ENCODE measurements at regions not wholly inside any gene's neighbourhood (a gene's known extent, or its start where the extent isn't known, plus 50 kb on each side); places are given as distances from the start of the nearest gene placed in this dataset.

- Histone ChIP-seq H3K36me3 (no peaks in the 10 kb centered on the region), H3K27ac (no peak overlapping the region), H3K9me3 (no peaks in the 10 kb centered on the region), H3K27me3 (no peaks in the 10 kb centered on the region), H3K4me3 (no peak overlapping the region), H3K4me1 (no peaks in the 10 kb centered on the region)
- intact Hi-C loops (cut with DNase I; ENCODE audit: low total_unique reads) (no loop called here), in situ Hi-C loops (cut with MboI; ENCODE audit: low sequenced_read_pairs in 4 of 4) (no loop called here)
- ATAC-seq (no peak), DNase-seq (no peak)
- no peak for TF ChIP-seq CTCF (IDR thresholded peaks at IDR 0.05 in 4 of 5, conservative IDR thresholded peaks at IDR 0.05 in 1 of 5)
These were observed 472.6 kb upstream of the DEPDC1 start for GRCh38 chr1:68969441-68969840.

GRCh38 chr1:68970571-68970970, 473.7 kb upstream of the DEPDC1 start:
- no peaks in the 10 kb centered on the region for H3K27me3 ChIP-seq
- no peaks in the 10 kb centered on the region for H3K4me1 ChIP-seq
- DNase-seq (no peak), ATAC-seq (no peak)
- intact Hi-C loops (cut with DNase I; ENCODE audit: low total_unique reads), result no loop called here
- H3K27ac ChIP-seq, result no peak overlapping the region
- no peaks in the 10 kb centered on the region for H3K9me3 ChIP-seq
- no peak overlapping the region for H3K4me3 ChIP-seq
- no peak for TF ChIP-seq POLR2A (IDR thresholded peaks at IDR 0.05)
- no peak for TF ChIP-seq CTCF (IDR thresholded peaks at IDR 0.05 in 4 of 5, conservative IDR thresholded peaks at IDR 0.05 in 1 of 5)
- in situ Hi-C loops (cut with MboI; ENCODE audit: low sequenced_read_pairs in 4 of 4), result no loop called here
- no peaks in the 10 kb centered on the region for H3K36me3 ChIP-seq

DNA sequence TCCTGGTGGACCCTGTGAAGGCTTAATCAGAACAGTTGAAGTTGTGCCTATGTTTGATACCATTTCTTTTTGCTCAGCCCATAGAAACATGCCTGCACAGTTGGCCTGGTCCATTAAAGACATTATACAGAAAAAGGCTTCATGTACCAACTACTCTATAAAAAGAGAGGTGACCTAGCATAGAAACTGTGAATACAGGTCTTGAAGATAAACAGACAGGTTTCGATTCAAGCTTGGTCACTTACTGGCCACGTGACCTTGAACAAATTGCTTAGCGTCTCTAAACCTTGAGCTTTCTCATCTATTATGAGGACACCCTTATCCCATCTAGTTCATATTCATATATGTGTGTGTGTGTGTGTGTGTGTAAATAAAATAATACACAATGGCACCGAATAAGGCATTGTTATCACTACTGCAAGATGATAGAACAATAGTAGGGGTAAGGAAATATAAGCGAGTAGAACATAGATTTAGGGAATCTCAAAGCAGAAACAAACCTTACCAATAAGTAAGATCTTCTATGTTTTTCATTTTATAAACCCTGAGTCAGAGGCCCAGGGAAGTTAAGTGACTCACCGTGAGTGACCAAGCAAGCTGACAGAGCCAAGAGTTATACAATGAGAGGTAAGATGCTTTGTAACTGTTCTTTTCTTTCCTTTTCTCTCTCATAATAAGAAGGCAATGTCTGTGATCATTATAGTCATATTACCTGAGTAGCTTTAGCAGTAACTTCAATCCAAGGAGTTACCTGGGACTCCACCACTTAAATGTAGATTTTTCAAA, 476.8 kb upstream of the DEPDC1 start:
- in situ Hi-C loops (cut with MboI; ENCODE audit: low sequenced_read_pairs in 4 of 4) (no loop called here), intact Hi-C loops (cut with DNase I; ENCODE audit: low total_unique reads) (no loop called here)
- ATAC-seq (no peak), DNase-seq (no peak)
- H3K4me3 ChIP-seq, result no peak overlapping the region
- no peak overlapping the region for H3K27ac ChIP-seq
- H3K36me3 ChIP-seq, result no peaks in the 10 kb centered on the region
- H3K27me3 ChIP-seq, result no peaks in the 10 kb centered on the region
- no peaks in the 10 kb centered on the region for H3K4me1 ChIP-seq
- no peak for TF ChIP-seq POLR2A (IDR thresholded peaks at IDR 0.05)
- TF ChIP-seq CTCF (IDR thresholded peaks at IDR 0.05 in 4 of 5, conservative IDR thresholded peaks at IDR 0.05 in 1 of 5), result no peak
- H3K9me3 ChIP-seq, result no peaks in the 10 kb centered on the region

DNA sequence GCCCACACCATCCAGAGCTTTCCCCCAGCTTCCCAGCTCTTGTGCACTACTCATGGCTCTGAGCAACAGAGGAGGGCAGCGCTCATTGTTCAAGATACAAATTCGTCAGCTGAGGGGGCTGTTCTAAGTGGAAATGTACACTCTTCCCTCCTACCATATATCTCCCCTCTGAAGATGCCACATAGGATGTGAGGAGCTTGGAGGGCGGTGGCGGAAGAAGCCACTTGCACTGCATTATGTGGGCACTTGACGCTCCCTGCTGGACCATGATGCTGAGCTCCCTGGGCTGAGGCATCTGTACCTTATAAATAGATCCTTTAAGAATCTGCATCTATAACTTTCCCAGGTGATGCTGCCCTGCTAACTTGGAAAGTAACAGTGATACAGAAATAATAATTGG, 477.6 kb upstream of the DEPDC1 start:
- intact Hi-C loops (cut with DNase I; ENCODE audit: low total_unique reads), result no loop called here
- Histone ChIP-seq H3K9me3 (no peaks in the 10 kb centered on the region), H3K27me3 (no peaks in the 10 kb centered on the region), H3K36me3 (no peaks in the 10 kb centered on the region), H3K4me1 (no peaks in the 10 kb centered on the region), H3K27ac (no peak overlapping the region), H3K4me3 (no peak overlapping the region)
- no peak for ATAC-seq
- no peak for DNase-seq
- TF ChIP-seq POLR2A (IDR thresholded peaks at IDR 0.05) (no peak), CTCF (IDR thresholded peaks at IDR 0.05 in 4 of 5, conservative IDR thresholded peaks at IDR 0.05 in 1 of 5) (no peak)
- in situ Hi-C loops (cut with MboI; ENCODE audit: low sequenced_read_pairs in 4 of 4), result no loop called here

All from gastrocnemius medialis (tissue), 4 donors.